Right renal pelvis (tissue), 4 donors: ENCODE measurements at regions not wholly inside any gene's neighbourhood (a gene's known extent, or its start where the extent isn't known, plus 50 kb on each side); places are given as distances from the start of the nearest gene placed in this dataset.
A peak's percentile ranks its signal among the peaks of the same experiment; 100 is the strongest.

Experiments used
- DNase-seq, 4 donors: peaks; one replicate each; pipeline ENCODE4 v3.0.0-alpha.2; 2013; ENCODE audit warnings: low read depth in 4 of 4, low spot score in 3 of 4, missing footprints in 1 of 4

DNA sequence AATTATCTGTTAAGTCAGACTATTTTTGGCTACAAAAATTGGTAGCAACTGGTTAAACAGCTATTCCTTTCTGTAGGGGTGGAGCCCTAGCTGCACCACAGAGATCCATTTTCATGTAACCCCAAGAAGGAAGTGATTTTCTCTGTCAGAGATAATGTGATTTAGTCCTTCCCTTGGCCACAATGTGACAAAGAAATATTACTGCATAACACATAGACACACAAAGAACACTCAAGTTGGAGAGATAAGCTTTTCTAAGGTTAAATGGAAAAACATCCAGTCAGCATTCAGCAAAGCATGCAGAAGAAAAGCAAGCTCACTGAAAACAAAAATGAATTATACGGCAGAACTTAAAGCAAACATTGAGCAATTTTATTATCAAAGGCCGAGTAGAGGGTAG, 227.8 kb upstream of the CDH9 start:
- peak in 2 of 4 donors; percentile 4 for DNase-seq

GRCh38 chr5:27257696-27258095, 219.3 kb upstream of the CDH9 start:
- DNase-seq, result no peak

DNA sequence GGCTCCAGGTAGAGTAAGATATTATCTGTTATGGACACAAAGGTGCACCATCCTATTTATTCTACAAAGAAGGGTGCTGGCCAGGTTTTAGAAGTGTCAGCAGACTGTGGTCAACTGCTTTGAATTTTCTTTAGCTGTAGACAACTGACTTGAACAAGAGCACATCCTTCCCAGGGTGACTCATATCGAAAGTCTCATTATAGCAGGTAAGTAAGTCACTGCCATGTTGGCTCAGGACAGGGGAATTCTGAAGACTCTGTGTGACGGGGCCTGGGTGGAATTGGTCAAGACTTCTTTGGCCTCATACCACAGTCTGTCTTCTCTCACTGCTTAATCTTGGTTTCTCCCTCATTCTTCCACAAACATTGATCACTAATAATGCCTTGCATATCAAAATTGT, 214.5 kb upstream of the CDH9 start:
- no peak for DNase-seq

- no peak for DNase-seq
These were observed 203.9 kb upstream of the CDH9 start for GRCh38 chr5:27242258-27242626.

- DNase-seq, result peak in 3 of 4 donors; percentile 27 to 60 (median 39)
These were observed 203.3 kb upstream of the CDH9 start for GRCh38 chr5:27241564-27242257.

DNA sequence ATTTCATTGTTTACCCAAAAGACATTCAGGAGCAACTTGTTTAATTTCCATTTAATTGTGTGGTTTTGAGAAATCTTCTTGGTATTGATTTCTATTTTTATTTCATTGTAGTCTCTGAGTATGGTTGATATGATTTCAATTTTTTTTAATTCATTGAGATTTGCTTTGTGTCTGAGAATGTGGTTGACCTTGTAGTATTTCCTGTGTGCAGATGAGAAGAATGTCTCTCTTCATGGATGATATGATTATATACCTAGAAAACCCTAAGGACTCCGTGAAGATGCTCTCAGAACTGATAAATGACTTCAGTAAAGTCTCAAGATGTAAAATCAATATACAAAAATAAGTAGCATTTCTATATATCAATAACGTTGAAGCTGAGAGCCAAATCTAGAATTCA, 202.4 kb upstream of the CDH9 start:
- DNase-seq, result no peak

- no peak for DNase-seq
These were observed 196.5 kb upstream of the CDH9 start for GRCh38 chr5:27234916-27235315.

GRCh38 chr5:27221410-27221809, 183.0 kb upstream of the CDH9 start:
- DNase-seq, result no peak

- DNase-seq, result no peak
These were observed 182.4 kb upstream of the CDH9 start for GRCh38 chr5:27220752-27221151.

GRCh38 chr5:27217977-27218376, 179.6 kb upstream of the CDH9 start:
- no peak for DNase-seq

- no peak for DNase-seq
These were observed 179.0 kb upstream of the CDH9 start for GRCh38 chr5:27217155-27217956.

- no peak for DNase-seq
These were observed 178.1 kb upstream of the CDH9 start for GRCh38 chr5:27216367-27216950.

DNA sequence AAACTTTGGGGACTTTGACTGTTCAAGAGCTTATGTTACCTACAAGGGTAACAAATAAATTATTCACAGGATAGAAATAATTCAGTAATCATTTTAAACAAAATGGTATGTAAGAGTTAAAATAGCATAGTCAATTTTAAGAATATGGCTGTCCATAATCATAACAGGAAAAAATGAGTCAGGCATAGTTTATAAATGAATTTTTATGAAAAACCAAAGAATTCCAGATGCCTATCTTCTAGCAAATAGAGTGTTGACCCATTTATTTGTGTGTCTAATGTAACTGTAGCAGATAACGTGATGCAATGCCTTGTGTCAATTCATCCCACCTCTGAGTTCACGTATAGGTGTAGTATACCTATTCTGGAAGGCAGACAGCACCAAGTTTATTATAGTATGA, 169.7 kb upstream of the CDH9 start:
- DNase-seq, result no peak

DNA sequence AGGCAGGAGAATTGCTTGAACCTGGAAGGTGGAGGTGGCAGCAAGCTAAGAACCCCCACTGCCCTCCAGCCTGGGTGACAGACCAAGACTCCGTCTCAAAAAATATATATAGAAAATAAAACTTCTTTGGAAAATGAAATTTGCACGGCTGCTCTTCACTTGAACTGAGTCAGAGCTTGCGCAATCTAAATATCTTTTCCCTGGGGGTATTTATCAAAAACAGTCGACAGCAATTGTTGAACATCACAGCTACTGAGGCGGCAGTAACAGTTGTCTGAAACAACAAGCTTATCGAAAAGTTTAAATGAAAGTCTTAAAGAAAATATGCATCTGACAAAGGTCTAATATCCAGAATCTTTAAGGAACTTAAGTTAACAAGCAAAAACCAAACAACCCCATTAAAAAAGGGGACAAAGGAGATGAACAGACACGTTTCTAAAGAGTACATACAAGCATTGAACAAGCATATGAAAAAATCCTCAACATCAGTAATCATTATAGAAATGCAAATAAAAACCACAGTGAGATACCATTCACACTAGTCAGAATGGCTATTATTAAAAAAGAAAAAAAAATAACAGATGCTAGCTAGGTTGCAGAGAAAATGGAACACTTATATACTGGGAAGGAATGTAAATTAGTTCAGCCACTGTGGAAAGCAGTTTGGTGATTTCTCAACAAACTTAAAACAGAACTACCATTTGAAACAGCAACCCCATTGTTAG, 153.6 kb upstream of the CDH9 start:
- DNase-seq, result no peak

DNA sequence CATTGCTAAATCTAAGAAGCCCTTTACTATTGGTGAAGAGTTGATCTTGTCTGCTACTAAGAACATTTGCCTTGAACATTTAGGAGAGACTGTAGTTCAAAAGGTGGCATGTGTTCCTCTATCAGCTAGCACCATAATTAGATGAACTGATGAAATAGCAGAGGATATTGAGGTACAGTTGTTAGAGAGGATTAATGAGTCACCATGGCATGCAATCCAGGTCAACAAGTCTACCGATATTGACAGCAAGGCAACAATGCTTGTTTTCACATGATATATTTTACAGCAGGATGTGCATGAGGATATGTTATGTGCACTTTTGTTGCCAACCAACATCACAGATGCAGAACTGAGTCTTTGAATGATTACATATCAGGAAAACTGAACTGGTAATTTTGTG, 134.3 kb upstream of the CDH9 start:
- DNase-seq, result no peak

DNA sequence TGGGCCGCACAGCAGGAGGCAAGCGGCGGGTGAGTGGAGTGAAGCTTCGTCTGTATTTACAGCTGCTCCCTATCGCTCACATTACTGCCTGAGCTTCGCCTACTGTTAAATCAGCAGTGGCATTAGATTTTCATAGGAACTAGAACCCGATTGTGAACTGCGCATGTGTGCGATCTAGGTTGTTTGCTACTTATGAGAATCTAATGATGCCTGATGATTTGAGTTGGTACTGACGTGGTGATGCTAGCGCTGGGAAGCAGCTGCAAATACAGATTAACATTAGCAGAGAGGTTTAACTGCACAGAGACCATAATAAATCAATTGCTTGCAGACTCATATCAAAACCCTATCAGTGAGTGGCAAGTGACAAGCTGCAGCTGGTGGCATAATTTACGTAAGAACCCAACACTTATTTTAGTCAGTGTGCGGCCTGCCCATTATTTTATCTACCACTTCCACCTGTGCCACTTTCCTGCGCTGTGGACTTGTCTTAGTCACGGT, 133.4 kb upstream of the CDH9 start:
- no peak for DNase-seq

DNA sequence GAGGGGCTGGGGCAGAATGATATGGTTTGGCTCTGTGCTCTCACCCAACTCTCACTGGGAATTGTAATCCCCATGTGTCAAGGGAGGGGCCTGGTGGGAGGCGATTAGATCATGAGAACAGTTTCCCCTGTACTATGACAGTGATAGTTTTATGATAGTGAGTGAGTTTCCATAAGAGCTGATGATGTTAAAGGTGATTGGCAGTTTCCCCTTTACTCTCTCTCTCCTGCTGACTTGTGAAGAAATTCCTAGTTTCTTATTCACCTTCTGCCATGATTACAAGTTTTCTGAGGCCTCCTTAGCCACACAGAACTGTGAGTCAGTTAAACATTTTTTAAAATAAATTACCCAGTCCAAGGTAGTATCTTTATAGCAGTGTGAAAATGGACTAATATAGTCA, 120.4 kb upstream of the CDH9 start:
- DNase-seq, result no peak

DNA sequence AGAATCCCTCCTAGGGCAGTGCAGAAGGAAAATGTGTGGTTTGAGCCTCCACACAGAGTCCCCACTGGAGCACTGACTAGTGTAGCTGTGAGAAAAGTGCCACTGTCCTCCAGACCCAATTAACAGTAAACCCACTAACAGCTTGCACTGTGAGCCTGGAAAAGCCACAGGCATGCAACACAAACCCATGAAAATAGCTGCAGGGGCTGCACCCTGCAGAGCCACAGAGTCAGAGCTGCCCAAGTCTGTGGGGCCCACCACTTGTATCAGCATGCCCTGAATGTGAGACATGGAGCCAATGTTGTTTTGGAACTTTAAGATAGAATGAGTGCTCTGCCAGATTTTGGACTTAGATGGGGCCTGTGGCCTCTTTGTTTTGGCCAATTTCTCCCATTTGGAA, 119.8 kb upstream of the CDH9 start:
- no peak for DNase-seq

GRCh38 chr5:27144456-27144855, 106.1 kb upstream of the CDH9 start:
- DNase-seq, result no peak

DNA sequence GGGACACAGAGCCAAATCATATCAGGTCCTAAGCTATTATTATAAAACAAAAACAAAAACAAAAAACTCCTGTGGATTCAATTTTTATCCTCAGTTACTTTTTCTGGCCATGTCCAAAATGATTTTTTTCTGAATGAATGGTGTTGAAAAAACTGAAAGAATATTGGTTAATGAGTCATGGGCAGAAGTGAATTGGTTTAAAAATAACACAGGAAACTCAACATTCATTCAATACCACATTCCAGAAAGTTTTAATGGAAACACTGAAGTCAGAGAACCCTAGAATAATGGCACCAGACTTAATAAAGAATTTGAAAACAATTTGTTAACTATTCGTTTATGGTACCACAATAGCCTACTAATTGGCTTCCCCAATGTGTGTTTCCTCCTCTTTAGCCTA, 102.4 kb upstream of the CDH9 start:
- DNase-seq, result no peak

GRCh38 chr5:27130587-27130986, 92.2 kb upstream of the CDH9 start:
- no peak for DNase-seq
